IPS DF 6.9 (cell line): ENCODE measurements at regions not wholly inside any gene's neighbourhood (a gene's known extent, or its start where the extent isn't known, plus 50 kb on each side); places are given as distances from the start of the nearest gene placed in this dataset.

ENCODE experiments used
- DNase-seq: peaks from one replicate; pipeline ENCODE4 v3.0.0-alpha.2; 2013; ENCODE audit warnings: low read depth, low spot score
- H3K27ac ChIP-seq: one replicate; pipeline ENCODE4 v1.5.1; 2013; ENCODE audit warnings: low read length, control low read depth
- H3K27me3 ChIP-seq: 2 replicates; pipeline ENCODE4 v1.6.1; 2013; ENCODE audit warnings: mild to moderate bottlenecking, low read length; ENCODE audit not compliant: control insufficient read depth, insufficient read depth
- H3K36me3 ChIP-seq: 2 replicates; pipeline ENCODE4 v1.6.1; 2013; ENCODE audit warnings: low read length; ENCODE audit not compliant: control insufficient read depth, insufficient read depth
- H3K4me1 ChIP-seq: 2 replicates; pipeline ENCODE4 v1.6.1; 2013; ENCODE audit warnings: low read length; ENCODE audit not compliant: control insufficient read depth, insufficient read depth
- H3K4me3 ChIP-seq: 2 replicates; pipeline ENCODE4 v1.5.1; 2013; ENCODE audit warnings: mild to moderate bottlenecking, low read length
- H3K9me3 ChIP-seq: 2 replicates; pipeline ENCODE4 v1.6.1; 2013; ENCODE audit warnings: low read length, inconsistent platforms; ENCODE audit not compliant: control insufficient read depth, insufficient read depth
- WGBS: extraction: QIAGEN DNeasy Blood & Tissue Kit; methylation state at CpG from one replicate; pipeline ENCODE4 v1.1.7; 2013; ENCODE audit warnings: mixed read lengths, missing lambda C conversion rate; ENCODE audit not compliant: insufficient read length, insufficient coverage; 5-methylcytosine and 5-hydroxymethylcytosine counted together

DNA sequence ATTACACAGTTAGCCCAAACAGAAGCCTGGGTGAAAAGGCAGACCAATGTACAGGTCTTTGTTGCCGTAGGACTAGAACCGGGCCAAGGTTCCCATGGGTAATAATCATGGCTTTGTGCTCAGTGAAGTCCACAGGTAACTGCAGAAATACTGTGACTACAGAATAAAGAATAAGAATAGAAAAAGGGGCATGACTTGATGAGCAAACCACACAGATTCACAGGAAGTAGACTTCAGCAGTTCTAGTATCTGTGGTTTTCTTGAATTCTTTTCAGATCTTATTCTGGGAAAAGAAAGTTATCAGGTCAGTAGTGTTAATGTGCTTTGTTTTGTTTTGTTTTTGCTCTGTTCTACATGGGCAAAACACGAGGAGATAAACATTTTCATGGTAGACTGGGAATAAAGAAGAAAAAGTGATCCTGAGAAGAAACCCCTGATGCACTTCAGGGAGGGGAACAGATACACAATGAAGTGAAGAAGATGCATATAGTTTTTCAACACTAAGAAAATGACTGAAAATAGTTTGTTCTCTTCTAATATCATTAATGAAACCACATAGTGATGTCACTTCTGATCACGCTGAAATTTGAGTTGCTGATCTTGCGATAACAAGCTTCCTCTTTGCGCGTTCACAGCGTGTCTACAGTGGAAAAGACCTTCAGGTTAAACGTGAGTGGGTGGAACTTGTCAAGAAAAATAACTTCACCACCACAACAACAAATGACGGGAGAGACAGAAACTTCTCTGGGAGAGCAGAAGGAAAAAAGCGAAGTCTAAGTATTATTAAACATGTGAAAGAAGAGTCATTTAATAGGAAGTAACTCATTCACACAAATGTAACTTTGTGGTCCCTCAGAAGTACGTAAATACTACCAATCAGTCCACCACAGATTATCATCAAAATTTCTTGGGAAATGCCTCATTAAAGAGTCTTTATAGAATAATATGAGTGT, 315.8 kb upstream of the SATB1 start:
- no peak overlapping the region for H3K27ac ChIP-seq

DNA sequence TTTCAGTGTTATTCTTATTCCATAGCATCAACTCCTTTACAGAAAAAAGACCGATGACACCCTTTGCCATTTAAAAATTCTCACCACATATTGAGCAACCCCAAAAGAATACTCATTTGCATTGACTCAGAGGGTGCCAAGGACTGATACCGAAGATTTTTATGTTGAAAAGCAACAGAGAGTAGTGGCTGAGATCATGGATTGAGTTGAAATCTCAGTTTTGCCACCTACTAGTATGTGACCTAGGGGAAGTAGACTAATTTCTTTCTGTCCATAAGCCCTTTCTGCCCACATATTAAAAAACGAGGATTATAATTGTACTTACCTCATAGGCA, 313.9 kb upstream of the SATB1 start:
- Histone ChIP-seq H3K36me3 (no peaks in the 10 kb centered on the region), H3K9me3 (no peaks in the 10 kb centered on the region), H3K4me1 (no peaks in the 10 kb centered on the region; the same call in 1 of the 2 replicates), H3K27ac (no peak overlapping the region), H3K27me3 (no peaks in the 10 kb centered on the region), H3K4me3 (no peak overlapping the region)
- DNase-seq, result no peak
- WGBS, result no CpG with 5 or more reads among the region's 3 CpGs

More for the DNA sequence above, 315.8 kb upstream of the SATB1 start:
- H3K36me3 ChIP-seq, result no peaks in the 10 kb centered on the region
- H3K4me3 ChIP-seq, result no peak overlapping the region
- no peaks in the 10 kb centered on the region for H3K9me3 ChIP-seq
- no peaks in the 10 kb centered on the region for H3K27me3 ChIP-seq
- WGBS, result no CpG with 5 or more reads among the region's 12 CpGs
- no peak for DNase-seq
- H3K4me1 ChIP-seq, result no peaks in the 10 kb centered on the region

DNA sequence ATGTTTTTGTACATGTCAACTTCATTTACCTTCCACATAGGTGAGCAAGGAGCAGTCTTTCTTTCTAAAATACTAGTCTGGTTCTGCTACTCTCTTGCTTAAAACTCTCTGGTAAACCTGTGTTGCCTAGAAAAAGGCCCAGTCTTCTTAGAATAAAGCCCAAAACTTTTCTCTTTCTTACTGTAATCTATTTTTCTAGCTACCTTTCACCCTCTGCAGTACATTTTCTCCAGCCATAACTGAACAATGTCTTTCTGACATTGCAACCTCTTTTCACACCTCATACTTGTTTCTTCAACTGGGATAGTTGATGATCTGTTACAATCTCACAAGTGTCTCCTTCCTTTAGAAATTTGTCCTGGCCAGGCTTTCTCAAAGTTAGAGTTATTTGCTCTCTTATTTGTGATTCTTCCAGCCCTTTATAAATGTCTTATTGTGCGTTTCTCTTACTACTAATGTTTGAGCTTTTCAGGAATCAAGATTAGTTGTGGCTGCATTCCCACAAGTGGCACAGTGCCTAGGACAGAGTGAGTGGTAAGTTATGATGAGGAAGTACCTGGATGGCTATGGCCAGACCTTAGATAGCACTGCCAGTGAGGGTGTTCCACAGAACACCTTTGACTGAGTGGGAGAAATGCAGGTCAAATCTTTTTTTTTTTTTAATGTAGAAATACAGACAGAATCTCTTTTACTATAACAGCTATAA, 313.4 kb upstream of the SATB1 start:
- H3K4me1 ChIP-seq, result no peaks in the 10 kb centered on the region; the same call in 1 of the 2 replicates
- WGBS, result no CpG with 5 or more reads among the region's 1 CpG

DNA sequence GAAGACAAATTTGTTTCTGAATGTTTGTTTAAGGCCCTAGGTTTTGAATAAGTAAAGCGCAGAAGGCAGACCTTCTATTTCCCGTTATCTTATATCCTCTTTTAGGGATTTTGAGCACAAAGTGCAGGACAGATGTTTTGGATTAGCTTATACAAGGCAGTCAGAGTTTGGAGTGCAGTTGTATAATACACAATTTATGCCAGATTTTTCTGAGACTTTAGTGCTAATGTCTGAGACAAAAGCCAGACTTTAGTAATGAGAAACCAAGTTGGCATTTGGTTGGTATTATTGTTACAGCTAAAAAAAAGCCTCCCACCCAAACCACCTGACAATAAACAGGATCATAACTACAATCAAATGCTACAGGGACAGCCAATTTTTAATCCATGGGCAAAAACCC, 309.9 kb upstream of the SATB1 start:
- Histone ChIP-seq H3K4me1 (no peaks in the 10 kb centered on the region; the same call in 1 of the 2 replicates), H3K4me3 (no peak overlapping the region), H3K27ac (no peak overlapping the region), H3K9me3 (no peaks in the 10 kb centered on the region), H3K27me3 (no peaks in the 10 kb centered on the region), H3K36me3 (no peaks in the 10 kb centered on the region)
- no CpG with 5 or more reads among the region's 2 CpGs for WGBS
- no peak for DNase-seq

More for the DNA sequence above, 313.4 kb upstream of the SATB1 start:
- Histone ChIP-seq H3K36me3 (no peaks in the 10 kb centered on the region), H3K27me3 (no peaks in the 10 kb centered on the region), H3K4me3 (no peak overlapping the region), H3K9me3 (no peaks in the 10 kb centered on the region), H3K27ac (no peak overlapping the region)
- no peak for DNase-seq

DNA sequence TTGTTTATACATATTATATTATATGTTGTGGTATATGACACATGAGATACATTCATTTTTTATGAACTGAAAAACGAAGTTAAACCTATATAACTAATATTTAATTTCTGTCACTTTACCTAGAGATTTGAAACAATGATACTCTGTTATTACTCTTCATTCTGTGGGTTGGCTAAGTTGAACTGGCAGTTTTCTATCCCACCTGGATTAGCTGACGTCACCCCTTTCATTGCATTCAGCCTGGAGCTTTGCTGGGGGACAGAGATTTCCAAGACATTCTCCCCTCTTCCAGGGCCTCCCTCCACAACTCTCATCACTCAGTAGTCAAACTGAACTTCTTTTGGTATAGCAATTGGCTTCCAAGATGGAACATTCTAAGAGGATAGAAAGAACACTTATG, 309.2 kb upstream of the SATB1 start:
- Histone ChIP-seq H3K9me3 (no peaks in the 10 kb centered on the region), H3K4me1 (no peaks in the 10 kb centered on the region; the same call in 1 of the 2 replicates), H3K36me3 (no peaks in the 10 kb centered on the region), H3K27ac (no peak overlapping the region), H3K27me3 (no peaks in the 10 kb centered on the region), H3K4me3 (no peak overlapping the region)
- DNase-seq, result no peak
- no CpG with 5 or more reads among the region's 2 CpGs for WGBS

DNA sequence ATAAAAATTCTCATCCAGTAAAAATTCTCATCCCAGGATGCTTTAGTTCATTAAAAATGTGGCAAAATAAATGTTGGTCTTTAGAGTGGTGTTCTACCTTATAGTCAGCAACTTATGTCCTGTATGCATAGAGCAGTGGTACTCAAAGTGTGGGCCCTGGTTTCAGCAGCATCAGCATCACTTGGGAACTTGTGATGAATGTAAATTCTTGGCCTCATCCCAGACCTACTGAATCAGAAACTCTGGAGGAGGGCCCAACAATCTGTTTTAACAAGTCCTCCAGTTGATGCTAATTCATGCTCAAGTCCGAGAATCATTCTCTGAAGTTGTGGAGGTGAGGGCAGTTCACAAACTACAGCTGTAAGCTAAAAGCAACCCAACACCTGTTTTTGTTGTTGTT, 307.3 kb upstream of the SATB1 start:
- Histone ChIP-seq H3K36me3 (no peaks in the 10 kb centered on the region), H3K9me3 (no peaks in the 10 kb centered on the region), H3K4me3 (no peak overlapping the region), H3K27me3 (no peaks in the 10 kb centered on the region), H3K27ac (no peak overlapping the region), H3K4me1 (no peaks in the 10 kb centered on the region; the same call in 1 of the 2 replicates)
- no CpG with 5 or more reads among the region's 1 CpG for WGBS
- no peak for DNase-seq

DNA sequence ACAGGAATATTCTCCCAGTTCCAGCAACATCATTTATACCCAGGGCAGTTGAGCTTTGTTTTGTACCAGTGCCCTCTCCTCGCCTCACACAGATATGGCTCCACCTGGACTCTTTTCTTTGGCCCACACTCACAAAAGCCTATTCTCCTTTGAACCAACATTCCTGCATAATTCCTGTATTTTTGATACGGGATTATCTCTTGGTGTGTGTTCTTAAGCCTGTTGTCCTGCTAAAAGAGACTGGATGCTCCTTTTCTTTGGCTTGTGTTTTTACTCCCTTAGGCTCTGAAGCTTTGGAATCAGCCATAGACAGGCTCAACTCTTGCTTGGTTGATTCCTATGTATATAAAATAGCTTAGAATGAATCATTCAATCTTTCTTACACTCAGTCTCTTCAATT, 305.4 kb upstream of the SATB1 start:
- Histone ChIP-seq H3K4me3 (no peak overlapping the region), H3K27me3 (no peaks in the 10 kb centered on the region), H3K4me1 (no peaks in the 10 kb centered on the region; the same call in 1 of the 2 replicates), H3K27ac (no peak overlapping the region), H3K36me3 (no peaks in the 10 kb centered on the region), H3K9me3 (no peaks in the 10 kb centered on the region)
- DNase-seq, result no peak
- no CpG with 5 or more reads among the region's 2 CpGs for WGBS

DNA sequence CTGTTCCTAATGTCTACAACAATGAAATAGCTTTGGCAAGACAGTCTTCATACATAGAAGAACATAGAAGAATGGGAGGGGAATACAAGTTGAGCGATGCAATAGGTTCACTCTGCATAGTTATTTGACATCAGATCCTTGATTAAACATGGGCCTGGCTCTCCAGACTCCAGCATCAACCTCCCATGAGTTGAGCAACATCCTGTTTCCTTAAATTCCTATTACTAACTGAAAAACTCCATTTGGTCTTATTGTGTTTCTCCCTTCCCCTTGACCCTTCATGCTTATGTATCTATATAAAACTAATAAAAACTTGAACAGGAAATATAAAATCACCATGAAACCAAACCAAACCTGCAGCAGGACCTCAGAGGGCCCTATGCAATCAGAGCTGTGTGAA, 304.5 kb upstream of the SATB1 start:
- WGBS, result no CpG with 5 or more reads among the region's 1 CpG
- H3K27ac ChIP-seq, result no peak overlapping the region
- H3K36me3 ChIP-seq, result no peaks in the 10 kb centered on the region
- DNase-seq, result no peak
- no peaks in the 10 kb centered on the region for H3K27me3 ChIP-seq
- no peaks in the 10 kb centered on the region for H3K9me3 ChIP-seq
- H3K4me1 ChIP-seq, result no peaks in the 10 kb centered on the region; the same call in 1 of the 2 replicates
- no peak overlapping the region for H3K4me3 ChIP-seq

DNA sequence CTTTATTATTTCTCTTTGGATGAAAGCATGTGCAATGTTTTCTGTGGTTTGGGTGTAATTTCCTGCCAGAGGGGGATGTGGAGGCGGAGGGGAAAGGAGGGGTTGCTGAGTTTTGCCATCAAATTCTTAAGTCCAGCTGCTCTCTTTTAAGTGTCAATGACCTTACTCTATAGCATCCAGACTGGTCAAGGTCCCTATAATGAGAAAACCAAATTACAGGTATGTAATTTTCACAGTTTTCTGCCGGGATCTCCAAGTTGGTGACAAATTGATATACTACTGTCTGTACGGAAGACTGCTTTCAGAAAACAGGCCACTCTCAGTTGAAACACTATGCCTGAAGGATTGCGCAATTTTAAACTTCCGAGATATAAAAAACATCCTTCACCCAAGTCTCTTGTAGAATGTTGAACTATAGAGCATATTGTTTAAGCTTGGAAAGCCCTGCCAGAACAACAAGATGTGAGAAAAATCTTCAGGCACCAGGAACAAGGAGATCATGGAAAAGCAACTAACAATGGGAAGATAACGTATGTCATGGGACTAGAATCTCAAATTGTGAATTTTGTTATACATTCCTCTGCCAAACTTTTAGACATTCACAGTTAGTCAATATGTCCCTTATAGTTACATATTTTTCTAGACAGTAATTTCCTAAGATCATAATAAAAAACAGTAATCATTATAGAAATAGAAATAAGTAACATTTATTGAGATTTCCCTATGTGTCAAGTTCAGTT, 300.7 kb upstream of the SATB1 start:
- no peak overlapping the region for H3K4me3 ChIP-seq
- H3K36me3 ChIP-seq, result no peaks in the 10 kb centered on the region
- no CpG with 5 or more reads among the region's 6 CpGs for WGBS
- DNase-seq, result no peak
- no peak overlapping the region for H3K27ac ChIP-seq
- no peaks in the 10 kb centered on the region for H3K4me1 ChIP-seq
- H3K9me3 ChIP-seq, result no peaks in the 10 kb centered on the region
- H3K27me3 ChIP-seq, result no peaks in the 10 kb centered on the region

DNA sequence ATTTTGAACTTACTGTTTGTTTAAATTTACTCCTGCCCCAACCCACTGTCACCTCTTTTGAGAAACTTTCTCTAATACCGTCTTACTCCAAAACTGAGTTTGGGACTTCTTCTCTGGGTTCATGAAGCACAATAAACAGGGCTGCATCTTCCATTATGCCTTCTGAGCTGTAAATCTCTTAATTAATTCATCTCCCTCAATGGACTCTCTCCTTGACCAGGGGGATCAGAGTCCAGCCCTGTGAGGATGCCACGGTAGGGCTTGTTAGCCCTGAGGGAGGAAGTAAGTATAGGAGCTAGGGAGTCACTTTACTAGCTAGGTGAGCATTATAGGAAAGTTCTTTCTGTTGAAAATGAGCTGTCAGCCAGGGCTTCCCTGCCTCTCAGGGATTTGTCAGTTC, 299.3 kb upstream of the SATB1 start:
- no peak for DNase-seq
- Histone ChIP-seq H3K27ac (no peak overlapping the region), H3K4me3 (no peak overlapping the region), H3K27me3 (no peaks in the 10 kb centered on the region), H3K4me1 (no peaks in the 10 kb centered on the region), H3K36me3 (no peaks in the 10 kb centered on the region), H3K9me3 (no peaks in the 10 kb centered on the region)
- no CpG with 5 or more reads among the region's 2 CpGs for WGBS
